ENCODE measurements at regions not wholly inside any gene's neighbourhood (a gene's known extent, or its start where the extent isn't known, plus 50 kb on each side); places are given as distances from the start of the nearest gene placed in this dataset.

- H2AFZ ChIP-seq (ENCODE audit: insufficient read depth, low read depth, low read length, poor library complexity, severe bottlenecking) = no peak overlapping the region
- no peak overlapping the region for H3K27ac ChIP-seq (ENCODE audit: low read depth in 1 of 2, low read length in 2 of 2)
- H3K4me2 ChIP-seq (replicated peaks; ENCODE audit: extremely low read depth, low read length, poor library complexity, severe bottlenecking) = no peak overlapping the region
- no peak for DNase-seq
- H3K9ac ChIP-seq (ENCODE audit: insufficient read depth, low read length, poor library complexity, severe bottlenecking) = no peak overlapping the region
- no peak overlapping the region for H3K27ac Mint-ChIP-seq
- intact Hi-C loops (cut with micrococcal nuclease) = no loop called here
- H3K79me2 ChIP-seq (ENCODE audit: insufficient read depth, low read length) = no peaks in the 10 kb centered on the region
- no peak overlapping the region for H3K4me3 ChIP-seq (replicated peaks in 1 of 3; ENCODE audit: low read depth in 2 of 3, low read length in 3 of 3)
- H3K4me1 ChIP-seq (ENCODE audit: control insufficient read depth in 1 of 2, insufficient read depth in 2 of 2, low read length in 2 of 2) = peaks cover 3 to 12% of the 10 kb centered on the region in 2 donors
- H3K27me3 Mint-ChIP-seq (ENCODE audit: low read depth in 3 of 3) = no peaks in the 10 kb centered on the region
- TF ChIP-seq CTCF (IDR thresholded peaks at IDR 0.05) = no peak
- H3K9me3 Mint-ChIP-seq = peaks cover 3 to 14% (median 7%) of the 10 kb centered on the region in 7 donors
- peaks cover 13% of the 10 kb centered on the region for H3K4me1 Mint-ChIP-seq
- H3K9me3 ChIP-seq (replicated peaks in 1 of 2; ENCODE audit: control insufficient read depth in 1 of 2, insufficient read depth in 1 of 2, low read length in 2 of 2) = no peaks in the 10 kb centered on the region
- no peaks in the 10 kb centered on the region for H4K20me1 ChIP-seq (ENCODE audit: insufficient read depth, low read length)
- no peak overlapping the region for H3K4me3 Mint-ChIP-seq
- H3K36me3 ChIP-seq (replicated peaks in 1 of 2; ENCODE audit: control insufficient read depth in 1 of 2, insufficient read depth in 2 of 2, low read length in 2 of 2) = no peaks in the 10 kb centered on the region
- no peaks in the 10 kb centered on the region for H3K36me3 Mint-ChIP-seq
- no peaks in the 10 kb centered on the region for H3K27me3 ChIP-seq (ENCODE audit: control insufficient read depth in 2 of 2, insufficient read depth in 2 of 2, low read length in 2 of 2)
These were observed 198.7 kb upstream of the STXBP5 start for GRCh38 chr6:147005499-147005898.

GRCh38 chr6:147007441-147007840 is 196.8 kb upstream of the STXBP5 start:
- no peak overlapping the region for H3K9ac ChIP-seq (ENCODE audit: insufficient read depth, low read length, poor library complexity, severe bottlenecking)
- no peak overlapping the region for H3K4me3 ChIP-seq (replicated peaks in 1 of 3; ENCODE audit: low read depth in 2 of 3, low read length in 3 of 3)

More at GRCh38 chr6:147007441-147007840, 196.8 kb upstream of the STXBP5 start:
- TF ChIP-seq CTCF (IDR thresholded peaks at IDR 0.05) = no peak
- no peaks in the 10 kb centered on the region for H3K79me2 ChIP-seq (ENCODE audit: insufficient read depth, low read length)
- no peaks in the 10 kb centered on the region for H3K4me1 ChIP-seq (ENCODE audit: control insufficient read depth in 1 of 2, insufficient read depth in 2 of 2, low read length in 2 of 2)
- H4K20me1 ChIP-seq (ENCODE audit: insufficient read depth, low read length) = no peaks in the 10 kb centered on the region
- H3K27ac Mint-ChIP-seq = peak overlapping the region in 1 of 7 donors; percentile 36
- intact Hi-C loops (cut with micrococcal nuclease) = no loop called here
- H3K27me3 Mint-ChIP-seq (ENCODE audit: low read depth in 3 of 3) = no peaks in the 10 kb centered on the region
- H2AFZ ChIP-seq (ENCODE audit: insufficient read depth, low read depth, low read length, poor library complexity, severe bottlenecking) = no peak overlapping the region
- H3K4me3 Mint-ChIP-seq = no peak overlapping the region
- H3K9me3 ChIP-seq (replicated peaks in 1 of 2; ENCODE audit: control insufficient read depth in 1 of 2, insufficient read depth in 1 of 2, low read length in 2 of 2) = no peaks in the 10 kb centered on the region
- no peak overlapping the region for H3K4me2 ChIP-seq (replicated peaks; ENCODE audit: extremely low read depth, low read length, poor library complexity, severe bottlenecking)
- H3K27ac ChIP-seq (ENCODE audit: low read depth in 1 of 2, low read length in 2 of 2) = no peak overlapping the region
- no peaks in the 10 kb centered on the region for H3K27me3 ChIP-seq (ENCODE audit: control insufficient read depth in 2 of 2, insufficient read depth in 2 of 2, low read length in 2 of 2)
- no peaks in the 10 kb centered on the region for H3K36me3 ChIP-seq (replicated peaks in 1 of 2; ENCODE audit: control insufficient read depth in 1 of 2, insufficient read depth in 2 of 2, low read length in 2 of 2)
- H3K4me1 Mint-ChIP-seq = no peaks in the 10 kb centered on the region
- peaks cover 3 to 14% (median 7%) of the 10 kb centered on the region in 7 donors for H3K9me3 Mint-ChIP-seq
- H3K36me3 Mint-ChIP-seq = no peaks in the 10 kb centered on the region
- no peak for DNase-seq
